Nephron progenitor cell (in vitro differentiated cells): ENCODE measurements at regions not wholly inside any gene's neighbourhood (a gene's known extent, or its start where the extent isn't known, plus 50 kb on each side); places are given as distances from the start of the nearest gene placed in this dataset.

Experiments
- DNase-seq: peaks from one replicate; pipeline ENCODE4 v3.0.0; 2021
- H3K27ac Mint-ChIP-seq: 2 replicates; pipeline ENCODE4 v1.8.0; 2021; ENCODE audit warnings: mild to moderate bottlenecking, moderate library complexity, mixed read lengths
- H3K27me3 Mint-ChIP-seq: 2 replicates; pipeline ENCODE4 v1.8.0; 2021; ENCODE audit warnings: mild to moderate bottlenecking, low read depth, mixed read lengths; ENCODE audit not compliant: poor library complexity
- H3K36me3 Mint-ChIP-seq: 2 replicates; pipeline ENCODE4 v1.8.0; 2021; ENCODE audit warnings: low read depth, mixed read lengths
- H3K4me1 Mint-ChIP-seq: 2 replicates; pipeline ENCODE4 v1.8.0; 2021; ENCODE audit warnings: mixed read lengths
- H3K4me3 Mint-ChIP-seq: 2 replicates; pipeline ENCODE4 v1.8.0; 2021; ENCODE audit warnings: mild to moderate bottlenecking, moderate library complexity, mixed read lengths
- H3K9me3 Mint-ChIP-seq: 2 replicates; pipeline ENCODE4 v1.8.0; 2021; ENCODE audit warnings: mild to moderate bottlenecking, moderate library complexity, mixed read lengths
- CTCF ChIP-seq: fragments of 200-600 bp; sonication (generic); IDR thresholded peaks from 2 replicates; pipeline ENCODE4 v1.5.0; 2021; ENCODE audit warnings: antibody characterized with exemption

GRCh38 chr1:181150273-181150672 is 61.8 kb downstream of the IER5 start:
- Mint-ChIP-seq H3K4me3 (no peak overlapping the region), H3K27ac (no peak overlapping the region), H3K36me3 (peaks cover 9% of the 10 kb centered on the region), H3K4me1 (peaks cover 47% of the 10 kb centered on the region), H3K9me3 (peaks cover 17% of the 10 kb centered on the region), H3K27me3 (peaks cover 10% of the 10 kb centered on the region)
- TF ChIP-seq CTCF = no peak
- DNase-seq = no peak

GRCh38 chr1:181150842-181151241 is 62.3 kb downstream of the IER5 start:
- peaks cover 21% of the 10 kb centered on the region for H3K9me3 Mint-ChIP-seq
- TF ChIP-seq CTCF = no peak
- H3K4me1 Mint-ChIP-seq = peaks cover 47% of the 10 kb centered on the region
- H3K4me3 Mint-ChIP-seq = no peak overlapping the region
- H3K36me3 Mint-ChIP-seq = peaks cover 8% of the 10 kb centered on the region
- H3K27ac Mint-ChIP-seq = no peak overlapping the region
- peaks cover 10% of the 10 kb centered on the region for H3K27me3 Mint-ChIP-seq
- DNase-seq = no peak

- Mint-ChIP-seq H3K4me3 (no peak overlapping the region), H3K36me3 (no peaks in the 10 kb centered on the region), H3K4me1 (peaks cover 47% of the 10 kb centered on the region), H3K27me3 (peaks cover 6% of the 10 kb centered on the region), H3K9me3 (peaks cover 16% of the 10 kb centered on the region), H3K27ac (no peak overlapping the region)
- TF ChIP-seq CTCF = no peak
- no peak for DNase-seq
Observed at GRCh38 chr1:181151378-181152326, 63.2 kb downstream of the IER5 start.

- H3K36me3 Mint-ChIP-seq = no peaks in the 10 kb centered on the region
- TF ChIP-seq CTCF = no peak
- H3K4me3 Mint-ChIP-seq = peak overlapping the region; percentile 34
- peaks cover 13% of the 10 kb centered on the region for H3K9me3 Mint-ChIP-seq
- peaks cover 47% of the 10 kb centered on the region for H3K4me1 Mint-ChIP-seq
- H3K27ac Mint-ChIP-seq = peak overlapping the region; percentile 70
- peaks cover 3% of the 10 kb centered on the region for H3K27me3 Mint-ChIP-seq
- peak; percentile 24 for DNase-seq
Observed at GRCh38 chr1:181152892-181153633, 64.6 kb downstream of the IER5 start.

- peaks cover 46% of the 10 kb centered on the region for H3K4me1 Mint-ChIP-seq
- TF ChIP-seq CTCF = no peak
- H3K27me3 Mint-ChIP-seq = peaks cover 3% of the 10 kb centered on the region
- no peak overlapping the region for H3K27ac Mint-ChIP-seq
- no peaks in the 10 kb centered on the region for H3K36me3 Mint-ChIP-seq
- no peak for DNase-seq
- H3K4me3 Mint-ChIP-seq = no peak overlapping the region
- H3K9me3 Mint-ChIP-seq = peaks cover 13% of the 10 kb centered on the region
Observed at GRCh38 chr1:181153634-181153961, 65.1 kb downstream of the IER5 start.
